HEK293 (cell line): ENCODE measurements at regions not wholly inside any gene's neighbourhood (a gene's known extent, or its start where the extent isn't known, plus 50 kb on each side); places are given as distances from the start of the nearest gene placed in this dataset.

Experiments used
- ATF2 ChIP-seq: fragments of 450-650 bp; formaldehyde crosslinking; IDR thresholded peaks from 2 replicates; pipeline ENCODE4 v1.5.1; 2016; ENCODE audit warnings: missing biosample characterization, missing genetic modification characterization, low read depth
- CTCF ChIP-seq: fragments of 450-650 bp; formaldehyde crosslinking; IDR thresholded peaks from 2 replicates; pipeline ENCODE4 v1.5.1; 2016; ENCODE audit warnings: missing biosample characterization, missing genetic modification characterization
- SETDB1 ChIP-seq: IDR thresholded peaks from one replicate; pipeline ENCODE4 v1.6.1; 2017; ENCODE audit warnings: mild to moderate bottlenecking, low read length, moderate library complexity, mixed read lengths; ENCODE audit not compliant: insufficient read length
- ZBTB7A ChIP-seq: fragments of 450-650 bp; formaldehyde crosslinking; IDR thresholded peaks from 2 replicates; pipeline ENCODE4 v1.5.1; 2016; ENCODE audit warnings: low read depth, missing biosample characterization, missing genetic modification characterization
- ZNF146 ChIP-seq: fragments of 450-650 bp; formaldehyde crosslinking; IDR thresholded peaks from 2 replicates; pipeline ENCODE4 v1.5.1; 2016; ENCODE audit warnings: missing biosample characterization, missing genetic modification characterization
- ZNF214 ChIP-seq: fragments of 450-650 bp; formaldehyde crosslinking; IDR thresholded peaks from 2 replicates; pipeline ENCODE4 v1.5.1; 2017; ENCODE audit warnings: missing biosample characterization, mild to moderate bottlenecking, missing genetic modification characterization, borderline replicate concordance
- ZNF221 ChIP-seq: fragments of 450-650 bp; formaldehyde crosslinking; IDR thresholded peaks from 2 replicates; pipeline ENCODE4 v1.5.1; 2017; ENCODE audit warnings: missing biosample characterization, missing genetic modification characterization, borderline replicate concordance
- ZNF274 ChIP-seq, 2 experiments: fragments of 200-500 bp in 1 of 2; fragments of 450-650 bp in 1 of 2; sonication (Bioruptor generic) in 1 of 2; formaldehyde crosslinking in 1 of 2; IDR thresholded peaks; 2 replicates each; pipeline versions ENCODE4 v1.5.1 to v1.6.1; 2014 to 2016; ENCODE audit warnings: borderline replicate concordance in 1 of 2, inconsistent platforms in 1 of 2, low read length in 1 of 2, missing biosample characterization in 1 of 2, missing genetic modification characterization in 1 of 2
- ZNF610 ChIP-seq: fragments of 450-650 bp; formaldehyde crosslinking; IDR thresholded peaks from 2 replicates; pipeline ENCODE4 v1.5.1; 2016; ENCODE audit warnings: missing biosample characterization, missing genetic modification characterization, borderline replicate concordance

- TF ChIP-seq CTCF (tag by site-specific recombination) (no peak), ZNF146 (tag by site-specific recombination) (no peak), ZNF214 (tag by site-specific recombination) (no peak), ZBTB7A (no peak), ZNF221 (tag by site-specific recombination) (no peak), SETDB1 (no peak), ZNF274 (IDR thresholded peaks at IDR 0.05; ENCODE audit: low read length) (no peak), ZNF274 (tag by site-specific recombination; IDR thresholded peaks at IDR 0.05; ENCODE audit: borderline replicate concordance) (no peak), ATF2 (tag by site-specific recombination) (no peak), ZNF610 (tag by site-specific recombination) (no peak)
These were observed 132.6 kb upstream of the SLIT2 start for GRCh38 chr4:20119141-20119540.
